ENCODE measurements at regions not wholly inside any gene's neighbourhood (a gene's known extent, or its start where the extent isn't known, plus 50 kb on each side); places are given as distances from the start of the nearest gene placed in this dataset.

DNA sequence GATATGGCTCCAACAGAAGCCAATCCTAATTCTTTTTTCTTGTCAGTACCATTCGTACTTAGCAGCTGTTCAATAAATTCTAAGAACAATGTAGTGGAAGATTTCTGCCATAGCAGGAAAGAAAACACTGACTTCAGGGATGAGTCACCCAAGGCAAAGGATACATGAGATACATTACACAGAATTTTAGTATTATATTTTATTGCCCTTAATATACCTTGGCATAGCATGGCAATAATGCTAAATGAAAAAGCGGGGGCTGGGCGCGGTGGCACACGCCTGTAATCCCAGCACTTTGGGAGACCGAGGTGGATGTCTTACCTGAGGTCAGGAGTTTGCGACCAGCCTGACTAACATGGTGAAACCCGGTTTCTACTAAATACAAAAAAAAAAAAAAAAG is 619.1 kb upstream of the DAB2 start:
- no peaks in the 10 kb centered on the region for H3K4me1 ChIP-seq (ENCODE audit: insufficient read depth, low read length, poor library complexity, severe bottlenecking)
- H3K36me3 ChIP-seq (ENCODE audit: insufficient read depth, low read length): no peaks in the 10 kb centered on the region
- H3K4me2 ChIP-seq (ENCODE audit: low read depth, low read length, poor library complexity, severe bottlenecking): no peak overlapping the region
- H3K79me2 ChIP-seq (ENCODE audit: insufficient read depth, low read length): no peaks in the 10 kb centered on the region
- no peaks in the 10 kb centered on the region for H3K27me3 ChIP-seq (ENCODE audit: insufficient read depth, low read length, poor library complexity, severe bottlenecking)
- no peak for TF ChIP-seq CTCF (conservative IDR thresholded peaks at IDR 0.05; ENCODE audit: low read length)
- no peak for TF ChIP-seq EZH2phosphoT487 (IDR thresholded peaks at IDR 0.05; ENCODE audit: borderline replicate concordance)
- no peaks in the 10 kb centered on the region for H3F3A ChIP-seq (ENCODE audit: low read depth)
- H3K9ac ChIP-seq (ENCODE audit: low read depth, low read length, poor library complexity, severe bottlenecking): no peak overlapping the region
- H3K4me3 ChIP-seq (ENCODE audit: low read length, poor library complexity, severe bottlenecking): no peak overlapping the region
- H2AFZ ChIP-seq (ENCODE audit: low read length): no peak overlapping the region
- no peaks in the 10 kb centered on the region for H3K9me2 ChIP-seq (replicated peaks; ENCODE audit: low read depth, low read length)
- H3K9me3 ChIP-seq (ENCODE audit: insufficient read depth, low read depth, low read length): no peaks in the 10 kb centered on the region
- H4K20me1 ChIP-seq (ENCODE audit: insufficient read depth, low read length, poor library complexity, severe bottlenecking): no peaks in the 10 kb centered on the region

- no peak overlapping the region for H3K4me3 ChIP-seq (ENCODE audit: low read length, poor library complexity, severe bottlenecking)
- no peaks in the 10 kb centered on the region for H3K79me2 ChIP-seq (ENCODE audit: insufficient read depth, low read length)
- H4K20me1 ChIP-seq (ENCODE audit: insufficient read depth, low read length, poor library complexity, severe bottlenecking): no peaks in the 10 kb centered on the region
- H3K9ac ChIP-seq (ENCODE audit: low read depth, low read length, poor library complexity, severe bottlenecking): no peak overlapping the region
- no peaks in the 10 kb centered on the region for H3K9me2 ChIP-seq (replicated peaks; ENCODE audit: low read depth, low read length)
- TF ChIP-seq CTCF (conservative IDR thresholded peaks at IDR 0.05; ENCODE audit: low read length): no peak
- TF ChIP-seq EZH2phosphoT487 (IDR thresholded peaks at IDR 0.05; ENCODE audit: borderline replicate concordance): no peak
- H3F3A ChIP-seq (ENCODE audit: low read depth): no peaks in the 10 kb centered on the region
- no peaks in the 10 kb centered on the region for H3K36me3 ChIP-seq (ENCODE audit: insufficient read depth, low read length)
- H3K4me1 ChIP-seq (ENCODE audit: insufficient read depth, low read length, poor library complexity, severe bottlenecking): no peaks in the 10 kb centered on the region
- no peaks in the 10 kb centered on the region for H3K27me3 ChIP-seq (ENCODE audit: insufficient read depth, low read length, poor library complexity, severe bottlenecking)
- no peak overlapping the region for H3K4me2 ChIP-seq (ENCODE audit: low read depth, low read length, poor library complexity, severe bottlenecking)
- H3K9me3 ChIP-seq (ENCODE audit: insufficient read depth, low read depth, low read length): no peaks in the 10 kb centered on the region
- no peak overlapping the region for H2AFZ ChIP-seq (ENCODE audit: low read length)
These were observed 616.7 kb upstream of the DAB2 start for GRCh38 chr5:40041452-40041851.

GRCh38 chr5:40037713-40038112 is 612.9 kb upstream of the DAB2 start:
- no peak overlapping the region for H3K4me2 ChIP-seq (ENCODE audit: low read depth, low read length, poor library complexity, severe bottlenecking)
- H3F3A ChIP-seq (ENCODE audit: low read depth): no peaks in the 10 kb centered on the region
- H3K9ac ChIP-seq (ENCODE audit: low read depth, low read length, poor library complexity, severe bottlenecking): no peak overlapping the region
- H3K36me3 ChIP-seq (ENCODE audit: insufficient read depth, low read length): no peaks in the 10 kb centered on the region
- no peaks in the 10 kb centered on the region for H3K9me3 ChIP-seq (ENCODE audit: insufficient read depth, low read depth, low read length)
- no peaks in the 10 kb centered on the region for H3K4me1 ChIP-seq (ENCODE audit: insufficient read depth, low read length, poor library complexity, severe bottlenecking)
- H3K79me2 ChIP-seq (ENCODE audit: insufficient read depth, low read length): no peaks in the 10 kb centered on the region
- H3K9me2 ChIP-seq (replicated peaks; ENCODE audit: low read depth, low read length): no peaks in the 10 kb centered on the region
- H3K4me3 ChIP-seq (ENCODE audit: low read length, poor library complexity, severe bottlenecking): no peak overlapping the region
- TF ChIP-seq CTCF (conservative IDR thresholded peaks at IDR 0.05; ENCODE audit: low read length): no peak
- TF ChIP-seq EZH2phosphoT487 (IDR thresholded peaks at IDR 0.05; ENCODE audit: borderline replicate concordance): no peak
- H3K27me3 ChIP-seq (ENCODE audit: insufficient read depth, low read length, poor library complexity, severe bottlenecking): no peaks in the 10 kb centered on the region
- no peak overlapping the region for H2AFZ ChIP-seq (ENCODE audit: low read length)
- no peaks in the 10 kb centered on the region for H4K20me1 ChIP-seq (ENCODE audit: insufficient read depth, low read length, poor library complexity, severe bottlenecking)

Data from Loucy (cell line).